IPS-NIHi11 (cell line): ENCODE measurements at regions not wholly inside any gene's neighbourhood (a gene's known extent, or its start where the extent isn't known, plus 50 kb on each side); places are given as distances from the start of the nearest gene placed in this dataset.

ENCODE experiments used
- DNase-seq: peaks from one replicate; pipeline ENCODE4 v3.0.0; 2012; ENCODE audit warnings: mixed read lengths, low spot score

DNA sequence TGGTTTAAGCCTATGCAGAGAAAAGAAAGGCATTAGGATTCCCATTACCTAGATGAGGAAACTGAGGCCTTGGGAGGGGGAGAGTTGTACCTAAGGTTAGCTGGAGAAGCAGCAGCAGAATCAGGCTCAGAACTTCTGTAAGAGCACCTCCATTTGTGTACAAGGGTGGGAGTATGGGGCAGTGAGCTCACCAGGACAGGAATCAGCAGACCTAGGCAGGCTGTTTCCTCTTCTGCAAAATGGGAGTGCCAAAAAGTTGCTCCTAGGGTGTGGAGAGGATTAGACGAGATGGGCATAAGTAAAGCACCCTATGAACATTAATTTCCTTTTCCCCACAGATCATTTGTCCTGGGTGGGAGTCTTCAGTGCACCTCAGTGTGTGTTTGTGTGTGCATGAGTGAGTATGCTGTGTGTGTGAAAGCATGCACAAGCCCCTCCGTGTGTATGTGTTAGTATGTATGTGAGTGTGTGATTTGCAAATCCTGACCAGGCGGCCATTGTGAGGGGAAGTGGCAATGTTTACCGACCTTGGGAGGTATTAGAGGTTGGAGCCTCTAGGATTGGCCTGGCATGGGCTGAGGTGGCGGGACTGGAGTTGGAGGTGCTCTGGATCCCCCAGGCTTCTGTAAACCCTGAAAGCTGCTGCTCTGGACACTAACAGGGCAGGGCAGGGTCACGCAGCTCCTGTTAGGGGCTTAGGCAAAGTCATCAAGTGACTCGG, 78.8 kb downstream of the VEGFA start:
- DNase-seq = no peak

DNA sequence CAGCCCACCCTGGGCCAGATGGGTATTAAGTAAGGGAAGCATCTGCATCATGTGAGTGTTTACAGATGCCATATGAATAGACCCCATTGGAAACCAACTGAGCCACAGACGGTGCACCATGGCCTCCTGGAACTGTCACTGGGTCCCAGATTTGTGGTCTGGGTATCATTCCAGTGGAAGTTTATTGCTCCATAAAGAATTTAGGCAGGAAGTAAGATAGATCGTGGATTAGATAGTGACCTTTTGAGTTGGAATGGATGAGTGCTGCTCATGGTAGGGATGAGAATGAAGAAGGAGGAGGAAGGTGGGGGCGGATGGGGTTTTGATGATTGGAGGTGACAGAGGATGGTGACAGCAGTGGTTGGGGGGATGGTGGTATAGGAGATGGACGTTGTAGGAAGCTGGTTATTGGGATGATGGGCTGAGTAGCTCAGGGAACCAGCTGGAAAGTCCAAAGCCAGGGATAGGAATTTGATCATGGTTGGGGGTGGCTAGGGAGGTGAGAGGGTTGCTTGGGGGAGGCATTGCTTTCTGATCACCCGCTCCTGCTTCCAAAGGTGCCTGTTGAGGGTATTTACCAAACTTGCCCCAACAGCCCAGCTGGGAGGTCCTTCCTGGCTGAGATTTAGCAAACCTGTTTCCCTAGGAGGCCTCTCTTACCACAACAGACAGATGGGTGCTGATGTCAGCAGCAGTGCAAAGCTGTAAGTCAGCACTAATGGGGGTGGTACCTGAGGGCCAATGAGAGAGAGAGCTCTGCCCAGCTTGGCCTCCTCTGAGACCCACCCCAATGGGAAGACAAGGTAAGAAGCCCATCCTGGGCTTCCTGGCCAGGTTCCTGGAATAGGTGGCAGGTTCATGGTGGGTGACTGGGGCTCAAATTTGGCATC, 78.0 kb downstream of the VEGFA start:
- no peak for DNase-seq

DNA sequence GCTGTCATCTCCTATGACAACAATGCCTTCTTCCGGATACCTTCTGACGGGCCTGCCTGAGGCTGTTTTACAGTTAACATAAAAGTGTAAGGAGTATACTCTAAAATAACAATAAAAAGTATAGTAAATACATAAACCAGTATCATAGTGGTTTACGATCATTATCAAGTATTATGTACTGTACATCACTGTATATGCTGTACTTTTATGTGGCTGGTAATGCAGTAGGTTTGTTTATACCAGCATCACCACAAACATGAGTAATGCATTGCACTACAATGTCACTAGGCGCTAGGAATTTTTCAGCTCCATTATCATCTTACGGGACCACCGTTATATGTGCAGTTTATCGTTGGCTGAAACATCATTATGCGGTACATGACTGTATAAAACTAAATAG, 76.5 kb downstream of the VEGFA start:
- DNase-seq = no peak

DNA sequence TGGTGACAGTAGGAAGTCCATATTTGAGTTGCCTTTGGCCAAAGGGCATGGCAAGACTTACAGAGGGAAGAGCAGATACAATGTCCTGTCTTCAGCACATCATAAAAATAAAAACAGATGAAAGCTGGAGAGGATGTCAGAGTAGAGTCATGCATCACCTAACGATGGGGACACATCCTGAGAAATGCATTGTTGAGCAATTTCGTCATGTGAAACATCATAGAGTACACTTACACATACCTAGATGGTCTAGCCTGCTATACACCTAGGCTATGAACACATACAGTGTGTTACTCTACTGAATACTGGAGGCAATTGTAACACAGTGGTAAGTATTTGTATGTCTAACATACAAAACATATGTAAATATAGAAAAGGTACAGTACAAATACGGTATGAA, 75.6 kb downstream of the VEGFA start:
- no peak for DNase-seq

DNA sequence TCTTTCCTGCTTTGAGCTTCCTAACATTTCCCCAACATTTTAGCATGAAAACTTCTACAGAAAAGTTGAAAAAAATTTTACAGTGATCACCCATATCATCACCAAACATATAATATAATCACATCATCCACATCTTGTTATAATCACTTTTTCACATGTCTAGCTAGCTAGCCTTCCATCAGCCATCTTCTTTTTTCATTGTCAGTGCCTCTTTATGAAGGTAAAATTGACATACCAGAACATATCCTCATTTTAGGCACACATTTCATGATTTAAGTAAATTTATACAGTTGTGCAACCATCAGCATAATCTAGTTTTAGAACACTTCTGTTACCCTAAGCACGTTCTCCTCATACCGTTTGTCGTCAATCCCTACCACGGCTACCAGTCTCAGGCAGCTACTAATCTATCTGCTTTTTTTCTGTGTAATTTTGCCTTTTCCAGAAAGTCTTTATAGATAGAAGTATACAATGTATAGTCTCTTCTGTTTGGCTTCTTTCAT, 73.7 kb downstream of the VEGFA start:
- DNase-seq = no peak

DNA sequence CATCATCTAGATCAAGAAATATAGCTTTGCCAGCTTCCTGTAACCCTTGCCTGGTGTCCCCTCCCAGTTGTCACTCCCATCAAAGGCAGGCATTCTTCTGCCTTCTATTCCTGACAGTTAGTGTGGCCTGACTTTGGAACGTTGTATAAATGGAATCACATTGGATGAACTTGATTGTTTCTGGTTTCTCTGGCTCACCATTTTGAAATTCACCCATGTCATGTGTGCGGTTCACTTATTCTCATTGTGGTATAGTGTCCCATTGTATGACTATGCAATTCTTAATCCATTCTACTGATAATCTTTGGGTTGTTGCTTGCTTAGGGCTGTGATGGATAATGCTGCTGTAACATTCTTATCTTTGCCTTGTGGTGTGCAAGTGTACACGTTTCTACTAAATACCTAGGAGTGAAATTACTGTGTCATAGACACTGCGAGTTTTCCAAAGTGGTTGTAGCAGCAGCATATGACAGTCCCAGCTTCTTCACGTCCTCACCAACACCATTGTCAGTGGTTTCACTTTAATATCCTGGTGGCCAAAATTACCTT, 73.2 kb downstream of the VEGFA start:
- DNase-seq = no peak

DNA sequence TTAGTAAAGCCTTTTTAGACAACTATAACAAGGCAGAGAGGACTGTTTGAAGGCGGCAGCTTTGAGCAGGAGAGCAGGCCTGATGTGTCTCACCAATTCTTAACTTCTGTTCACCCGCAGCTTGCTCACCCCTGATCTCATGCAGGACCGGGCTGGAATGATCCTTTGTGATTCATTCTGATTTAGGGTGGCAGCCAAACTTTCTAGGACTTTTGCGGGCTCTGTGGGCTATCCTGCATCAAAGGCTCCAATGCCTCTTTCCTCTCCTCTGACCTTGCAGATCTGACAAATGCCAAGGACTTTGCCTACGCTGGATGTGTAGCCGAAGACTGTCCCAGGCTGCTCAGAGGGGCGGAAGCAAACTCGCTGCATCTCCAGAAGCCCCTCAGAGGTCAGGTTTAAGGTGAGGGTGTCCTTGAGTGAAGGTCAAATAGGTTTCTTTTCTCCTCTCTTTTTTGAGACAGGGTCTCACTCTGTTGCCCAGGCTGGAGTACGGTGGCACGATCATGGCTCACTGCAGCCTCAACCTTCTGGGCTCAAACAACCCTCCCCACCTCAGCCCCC, 72.3 kb downstream of the VEGFA start:
- DNase-seq = no peak

DNA sequence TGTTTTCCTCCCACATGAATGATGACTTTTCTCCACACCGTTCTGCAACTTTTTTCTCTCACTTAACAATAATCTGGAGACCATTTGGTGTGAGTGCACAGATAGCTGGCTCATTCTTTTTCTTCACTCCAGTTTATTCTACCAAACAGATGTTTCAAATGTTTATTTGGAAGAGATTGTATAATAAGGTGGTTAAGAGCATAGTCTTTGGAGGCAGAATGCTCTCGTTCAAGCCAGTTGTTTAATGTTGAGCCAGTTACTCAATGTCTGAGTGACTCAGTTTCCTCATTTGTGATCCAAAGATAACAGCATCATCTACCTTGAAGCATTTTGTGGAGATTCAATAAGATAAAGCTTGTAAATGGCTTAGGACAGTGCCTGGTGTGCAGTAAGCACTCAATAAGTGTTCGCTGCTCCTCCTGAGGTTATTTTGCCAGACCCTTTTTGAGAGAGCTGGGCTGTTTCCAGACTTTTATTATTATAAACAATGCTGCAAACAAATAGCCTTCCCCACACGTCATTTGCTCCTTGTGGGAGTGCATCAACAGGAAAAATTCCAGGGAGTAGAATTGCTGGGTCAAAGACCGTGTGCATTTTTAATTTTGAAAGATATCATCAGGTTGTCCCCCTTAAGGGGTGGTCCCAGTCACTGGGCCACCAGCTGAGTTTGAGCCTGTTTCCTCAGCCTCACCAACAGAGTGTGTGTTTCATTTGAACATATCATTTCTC, 70.6 kb downstream of the VEGFA start:
- no peak for DNase-seq

DNA sequence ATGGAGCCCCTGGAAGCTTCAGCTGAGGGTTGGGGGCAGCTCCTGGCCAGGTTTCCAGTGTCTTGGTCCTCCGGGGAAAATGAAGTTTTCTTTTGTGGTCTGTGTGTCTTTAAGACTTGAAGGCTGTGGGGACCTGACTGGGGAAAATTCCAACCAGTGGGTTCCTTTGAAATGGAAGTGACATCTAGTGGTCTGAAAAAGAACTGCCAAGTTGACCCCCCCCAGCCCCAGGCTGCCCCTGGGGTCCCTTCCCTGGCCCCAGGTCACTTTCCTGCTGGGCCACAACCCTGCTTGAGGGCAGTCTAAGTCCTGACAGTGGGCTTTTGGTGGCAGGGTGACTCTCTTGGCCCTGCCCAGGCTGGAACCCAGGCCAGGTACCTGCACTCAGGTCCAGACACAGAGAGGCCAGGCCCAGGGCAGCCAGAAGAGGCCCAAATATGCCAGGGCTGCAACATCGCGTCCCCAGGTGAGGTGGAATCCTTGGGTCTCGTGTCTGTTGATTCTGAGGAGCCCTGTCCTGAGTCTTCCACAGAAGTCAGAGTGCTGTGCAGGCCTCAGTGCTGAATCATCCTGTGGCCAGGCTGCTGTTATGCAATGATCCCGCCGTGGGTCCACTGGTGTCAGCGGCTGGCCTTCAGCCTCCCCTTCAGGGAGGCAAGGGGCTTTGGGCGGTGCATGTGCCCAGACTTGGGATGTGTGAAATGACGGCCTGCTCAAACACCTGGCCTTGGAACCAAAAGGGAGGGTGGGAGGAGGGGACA, 68.4 kb downstream of the VEGFA start:
- peak; percentile 76 for DNase-seq

DNA sequence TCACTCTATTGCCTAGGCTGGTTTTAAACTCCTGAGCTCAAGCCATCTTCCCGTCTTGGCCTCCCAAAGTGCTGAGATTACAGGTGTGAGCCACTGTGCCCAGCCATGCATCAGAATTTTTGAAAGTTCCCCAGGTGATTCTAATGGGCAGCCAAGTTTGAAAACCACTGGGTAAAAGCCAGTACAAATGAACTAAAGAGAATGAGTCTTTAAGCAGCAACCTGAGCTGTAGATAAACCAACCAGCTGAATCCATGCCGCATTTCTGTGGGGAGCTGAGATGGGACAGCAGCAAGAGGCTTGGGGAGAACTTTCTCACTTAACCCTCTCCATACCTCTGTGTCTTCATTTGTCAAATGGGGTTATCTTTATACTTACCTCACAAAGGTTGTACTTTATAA, 67.5 kb downstream of the VEGFA start:
- no peak for DNase-seq

DNA sequence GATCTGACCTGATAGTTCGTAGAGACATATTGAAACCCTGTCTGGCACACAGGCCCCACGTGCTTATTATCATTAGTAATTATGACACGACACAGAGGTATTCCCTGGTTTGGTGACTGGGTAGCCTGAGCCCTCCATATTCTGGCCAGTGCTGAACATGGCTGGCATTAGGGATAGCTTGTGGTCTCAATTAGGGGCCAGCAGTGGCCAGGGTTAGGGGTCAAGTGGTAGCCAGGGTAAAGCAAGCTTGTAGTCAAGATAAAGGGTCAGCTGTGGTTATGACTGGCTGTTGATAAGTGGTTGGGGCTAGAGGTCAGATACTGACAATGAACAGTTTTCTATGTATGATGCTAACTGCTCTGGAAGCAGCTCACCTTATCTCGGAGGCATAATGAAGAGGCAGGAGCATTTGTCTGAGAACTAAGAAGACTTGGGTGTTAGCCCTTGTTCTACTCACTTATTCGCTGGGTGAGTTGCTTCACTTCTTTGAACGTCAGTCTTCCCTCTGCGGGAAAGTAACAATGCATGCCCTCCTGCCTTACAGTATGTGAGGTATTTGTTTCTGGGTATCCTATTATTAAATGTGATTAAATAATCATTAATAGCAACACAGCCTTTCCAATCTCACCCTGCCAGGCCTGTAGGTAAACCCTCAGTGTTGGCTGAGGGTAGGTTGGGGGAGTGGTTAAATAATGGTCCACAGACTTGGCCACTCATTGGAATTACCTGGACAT, 66.7 kb downstream of the VEGFA start:
- DNase-seq = no peak
